ENCODE measurements at regions not wholly inside any gene's neighbourhood (a gene's known extent, or its start where the extent isn't known, plus 50 kb on each side); places are given as distances from the start of the nearest gene placed in this dataset.

- no peak for TF ChIP-seq CTCF (IDR thresholded peaks at IDR 0.05)
- TF ChIP-seq POLR2AphosphoS5 (IDR thresholded peaks at IDR 0.05) = no peak
- no peak for TF ChIP-seq POLR2A (IDR thresholded peaks at IDR 0.05)
Observed at GRCh38 chr2:51969347-51969746, 937.4 kb upstream of the NRXN1 start.
